Cardiac fibroblast (primary cell): ENCODE measurements at regions not wholly inside any gene's neighbourhood (a gene's known extent, or its start where the extent isn't known, plus 50 kb on each side); places are given as distances from the start of the nearest gene placed in this dataset.
A peak's percentile ranks its signal among the peaks of the same experiment; 100 is the strongest.

Source experiments
- DNase-seq, 2 donors: peaks; one replicate each; pipeline versions ENCODE4 v3.0.0 to v3.0.0-alpha.2; 2010; ENCODE audit warnings: low read depth in 2 of 2
- H3K4me3 ChIP-seq, 2 donors: replicated peaks in 1 of 2; 1 replicate in 1 of 2; 2 replicates in 1 of 2; pipeline ENCODE4 v1.5.1; 2011; ENCODE audit warnings: low read depth in 2 of 2, low read length in 2 of 2, mild to moderate bottlenecking in 2 of 2, moderate library complexity in 1 of 2
- CTCF ChIP-seq: IDR thresholded peaks from one replicate; pipeline ENCODE4 v1.5.1; 2011; ENCODE audit warnings: low read depth, mild to moderate bottlenecking, low read length, inconsistent platforms

- DNase-seq, result no peak
- no peak for TF ChIP-seq CTCF
- H3K4me3 ChIP-seq, result no peak overlapping the region
These were observed 139.8 kb downstream of the ADSS2 start for GRCh38 chr1:244311784-244312532.

GRCh38 chr1:244313346-244313745, 138.4 kb downstream of the ADSS2 start:
- TF ChIP-seq CTCF, result no peak
- no peak overlapping the region for H3K4me3 ChIP-seq

GRCh38 chr1:244314921-244315559, 136.7 kb downstream of the ADSS2 start:
- H3K4me3 ChIP-seq, result no peak overlapping the region
- no peak for TF ChIP-seq CTCF
- DNase-seq, result peak in 1 of 2 donors; percentile 36

More at GRCh38 chr1:244313346-244313745, 138.4 kb downstream of the ADSS2 start:
- DNase-seq, result peak in 1 of 2 donors; percentile 49

- DNase-seq, result no peak
- no peak overlapping the region for H3K4me3 ChIP-seq
- no peak for TF ChIP-seq CTCF
These were observed 135.7 kb downstream of the ADSS2 start for GRCh38 chr1:244315996-244316395.

- no peak for TF ChIP-seq CTCF
- peak in 1 of 2 donors; percentile 39 for DNase-seq
- H3K4me3 ChIP-seq, result no peak overlapping the region
These were observed 135.3 kb downstream of the ADSS2 start for GRCh38 chr1:244316407-244316806.

- DNase-seq, result no peak
- no peak overlapping the region for H3K4me3 ChIP-seq
- no peak for TF ChIP-seq CTCF
These were observed 134.6 kb downstream of the ADSS2 start for GRCh38 chr1:244316986-244317655.
